ENCODE measurements at regions not wholly inside any gene's neighbourhood (a gene's known extent, or its start where the extent isn't known, plus 50 kb on each side); places are given as distances from the start of the nearest gene placed in this dataset.

DNA sequence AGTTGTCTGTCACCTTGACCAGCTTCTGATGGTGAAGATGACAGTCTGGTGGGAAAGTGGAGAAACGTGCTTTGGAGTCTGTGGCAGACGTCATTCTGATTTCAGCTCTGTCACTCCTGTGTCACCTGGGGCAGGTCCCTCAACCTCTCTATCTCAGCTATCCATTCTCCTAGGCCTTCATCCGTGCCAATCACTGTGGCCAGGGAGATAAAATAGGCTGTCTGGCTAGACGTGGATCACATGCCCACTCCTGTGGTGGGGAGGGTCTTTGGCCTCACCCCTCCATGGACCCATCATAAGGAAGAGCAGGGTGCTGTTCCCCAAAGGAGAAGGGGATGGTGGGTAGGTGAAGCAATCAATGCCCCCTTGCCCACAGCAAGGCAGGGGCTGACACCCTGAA is 140.3 kb downstream of the ACTL8 start:
- TF ChIP-seq, protein P1, sequence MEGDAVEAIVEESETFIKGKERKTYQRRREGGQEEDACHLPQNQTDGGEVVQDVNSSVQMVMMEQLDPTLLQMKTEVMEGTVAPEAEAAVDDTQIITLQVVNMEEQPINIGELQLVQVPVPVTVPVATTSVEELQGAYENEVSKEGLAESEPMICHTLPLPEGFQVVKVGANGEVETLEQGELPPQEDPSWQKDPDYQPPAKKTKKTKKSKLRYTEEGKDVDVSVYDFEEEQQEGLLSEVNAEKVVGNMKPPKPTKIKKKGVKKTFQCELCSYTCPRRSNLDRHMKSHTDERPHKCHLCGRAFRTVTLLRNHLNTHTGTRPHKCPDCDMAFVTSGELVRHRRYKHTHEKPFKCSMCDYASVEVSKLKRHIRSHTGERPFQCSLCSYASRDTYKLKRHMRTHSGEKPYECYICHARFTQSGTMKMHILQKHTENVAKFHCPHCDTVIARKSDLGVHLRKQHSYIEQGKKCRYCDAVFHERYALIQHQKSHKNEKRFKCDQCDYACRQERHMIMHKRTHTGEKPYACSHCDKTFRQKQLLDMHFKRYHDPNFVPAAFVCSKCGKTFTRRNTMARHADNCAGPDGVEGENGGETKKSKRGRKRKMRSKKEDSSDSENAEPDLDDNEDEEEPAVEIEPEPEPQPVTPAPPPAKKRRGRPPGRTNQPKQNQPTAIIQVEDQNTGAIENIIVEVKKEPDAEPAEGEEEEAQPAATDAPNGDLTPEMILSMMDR (IDR thresholded peaks at IDR 0.05; ENCODE audit: low read length) = no peak
- no peak for TF ChIP-seq EZH2 (IDR thresholded peaks at IDR 0.05; ENCODE audit: borderline replicate concordance, low read length)

All from OCI-LY1 (cell line).